ENCODE measurements at regions not wholly inside any gene's neighbourhood (a gene's known extent, or its start where the extent isn't known, plus 50 kb on each side); places are given as distances from the start of the nearest gene placed in this dataset.

DNA sequence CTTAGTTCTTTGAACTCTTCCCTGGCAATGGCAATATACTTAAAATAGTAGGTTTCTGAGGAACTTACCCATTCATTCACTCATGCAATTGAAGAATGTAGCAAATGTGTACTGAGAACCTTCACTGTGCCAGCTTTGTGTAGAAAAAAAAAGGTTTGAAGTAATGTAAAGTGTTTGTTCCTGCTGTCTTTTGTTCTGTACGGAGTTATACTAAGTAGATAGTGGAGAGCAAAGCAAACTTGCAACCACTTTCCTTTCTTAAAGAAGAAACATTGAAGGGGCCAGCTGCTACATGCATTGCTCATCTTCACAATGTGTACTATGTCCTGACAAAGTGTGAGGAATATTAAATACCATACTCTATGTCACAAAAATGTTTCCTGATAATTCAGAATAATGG is 68.9 kb upstream of the FREM2 start:
- TF ChIP-seq, protein P1, sequence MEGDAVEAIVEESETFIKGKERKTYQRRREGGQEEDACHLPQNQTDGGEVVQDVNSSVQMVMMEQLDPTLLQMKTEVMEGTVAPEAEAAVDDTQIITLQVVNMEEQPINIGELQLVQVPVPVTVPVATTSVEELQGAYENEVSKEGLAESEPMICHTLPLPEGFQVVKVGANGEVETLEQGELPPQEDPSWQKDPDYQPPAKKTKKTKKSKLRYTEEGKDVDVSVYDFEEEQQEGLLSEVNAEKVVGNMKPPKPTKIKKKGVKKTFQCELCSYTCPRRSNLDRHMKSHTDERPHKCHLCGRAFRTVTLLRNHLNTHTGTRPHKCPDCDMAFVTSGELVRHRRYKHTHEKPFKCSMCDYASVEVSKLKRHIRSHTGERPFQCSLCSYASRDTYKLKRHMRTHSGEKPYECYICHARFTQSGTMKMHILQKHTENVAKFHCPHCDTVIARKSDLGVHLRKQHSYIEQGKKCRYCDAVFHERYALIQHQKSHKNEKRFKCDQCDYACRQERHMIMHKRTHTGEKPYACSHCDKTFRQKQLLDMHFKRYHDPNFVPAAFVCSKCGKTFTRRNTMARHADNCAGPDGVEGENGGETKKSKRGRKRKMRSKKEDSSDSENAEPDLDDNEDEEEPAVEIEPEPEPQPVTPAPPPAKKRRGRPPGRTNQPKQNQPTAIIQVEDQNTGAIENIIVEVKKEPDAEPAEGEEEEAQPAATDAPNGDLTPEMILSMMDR (conservative IDR thresholded peaks at IDR 0.05 in 1 of 2, IDR thresholded peaks at IDR 0.05 in 1 of 2; ENCODE audit: extremely low read depth in 1 of 2, insufficient read depth in 1 of 2, low read depth in 1 of 2, low read length in 2 of 2), result no peak
- no peak for TF ChIP-seq EZH2 (IDR thresholded peaks at IDR 0.05; ENCODE audit: borderline replicate concordance, low read length)

Data from mammary epithelial cell (primary cell).